Upper lobe of left lung (tissue), 4 donors: ENCODE measurements at regions not wholly inside any gene's neighbourhood (a gene's known extent, or its start where the extent isn't known, plus 50 kb on each side); places are given as distances from the start of the nearest gene placed in this dataset.

Experiments
- CTCF ChIP-seq, 6 experiments: fragments of 450-650 bp in 4 of 6; fragments of 200-600 bp in 2 of 6; sonication (generic) in 2 of 6; IDR thresholded peaks; one replicate each; pipeline ENCODE4 v1.5.1; 2016 to 2019; ENCODE audit warnings: antibody characterized with exemption in 6 of 6
- EP300 ChIP-seq, 4 donors: sonication (generic); formaldehyde crosslinking; IDR thresholded peaks; one replicate each; pipeline ENCODE4 v1.5.1; 2017; ENCODE audit warnings: antibody characterized with exemption in 4 of 4, control low read depth in 2 of 4
- POLR2A ChIP-seq, 4 donors: fragments of 450-650 bp; IDR thresholded peaks; one replicate each; pipeline ENCODE4 v1.5.1; 2016 to 2017; ENCODE audit warnings: antibody characterized with exemption in 4 of 4, mild to moderate bottlenecking in 2 of 4

- TF ChIP-seq CTCF (IDR thresholded peaks at IDR 0.05) = no peak
- no peak for TF ChIP-seq POLR2A (IDR thresholded peaks at IDR 0.05)
- no peak for TF ChIP-seq EP300 (IDR thresholded peaks at IDR 0.05)
Measured at GRCh38 chr9:12403721-12404120, 289.5 kb upstream of the TYRP1 start.
